HCT116 (cell line): ENCODE measurements at regions not wholly inside any gene's neighbourhood (a gene's known extent, or its start where the extent isn't known, plus 50 kb on each side); places are given as distances from the start of the nearest gene placed in this dataset.

ENCODE experiments used
- ATAC-seq: fragments of 200-7000 bp; cut with Tn5 transposase; 2 replicates; pipeline ENCODE4 v1.9.1; 2020; ENCODE audit warnings: mild to moderate bottlenecking, moderate library complexity
- BruUV-seq: library from RNA; stranded (reverse); fragments of 400-500 nt; replicated peaks from 2 replicates; lab custom pipeline; 2021; lab: Mats Ljungman, UMichigan
- CTCF ChIA-PET: fragments of 300-600 bp; sonication (Branson Sonifier 250); formaldehyde crosslinking; loops from one replicate; lab custom pipeline; 2021; ENCODE audit warnings: antibody characterized with exemption; lab: Charles Lee
- POLR2A ChIA-PET: fragments of 300-600, 350-600 bp; sonication (Branson Sonifier 250); formaldehyde crosslinking; loops from one replicate; lab custom pipeline; 2021; ENCODE audit warnings: antibody characterized with exemption; lab: Charles Lee
- RAD21 ChIA-PET, 2 experiments: fragments of 300-600 bp; sonication (Branson Sonifier 250); formaldehyde crosslinking; loops; one replicate each; lab custom pipeline; 2023; ENCODE audit warnings: low total read pairs in 2 of 2; ENCODE audit not compliant: uncharacterized antibody in 2 of 2, unreplicated experiment in 2 of 2, low non-redundant PET in 1 of 2; lab: Charles Lee
- DNase-seq: peaks from one replicate; pipeline ENCODE4 v3.0.0-alpha.2; 2010; ENCODE audit warnings: low read depth, low spot score
- H2AFZ ChIP-seq: fragments of 200-600 bp; shearing (Covaris generic), sonication (generic); 2 replicates; pipeline ENCODE4 v1.6.1; 2017; ENCODE audit warnings: low read depth, mixed run types, mixed read lengths, antibody characterized with exemption, low read length; ENCODE audit not compliant: poor library complexity, severe bottlenecking
- H3K27ac ChIP-seq: 2 replicates; pipeline ENCODE4 v1.5.1; 2012; ENCODE audit warnings: low read depth, low read length
- H3K27me3 ChIP-seq: fragments of 200-600 bp; sonication (generic); 2 replicates; pipeline ENCODE4 v1.6.1; 2016; ENCODE audit warnings: mixed run types, low read length, mixed read lengths; ENCODE audit not compliant: insufficient read depth
- H3K36me3 ChIP-seq, 2 experiments: fragments of 200-500 bp in 1 of 2; fragments of 200-600 bp in 1 of 2; sonication (Bioruptor generic) in 1 of 2; sonication (generic) in 1 of 2; 2 replicates each; pipeline versions ENCODE4 v1.5.1 to v1.6.1; 2014 to 2016; ENCODE audit warnings: low read length in 2 of 2, inconsistent platforms in 1 of 2, mixed read lengths in 1 of 2, mixed run types in 1 of 2; ENCODE audit not compliant: insufficient read depth in 2 of 2, control insufficient read depth in 1 of 2
- H3K4me1 ChIP-seq, 2 experiments: fragments of 200-600 bp in 1 of 2; sonication (generic) in 1 of 2; 2 replicates each; pipeline versions ENCODE4 v1.5.1 to v1.6.1; 2012 to 2017; ENCODE audit warnings: low read length in 2 of 2, inconsistent platforms in 1 of 2, mild to moderate bottlenecking in 1 of 2, mixed read lengths in 1 of 2, mixed run types in 1 of 2, moderate library complexity in 1 of 2; ENCODE audit not compliant: insufficient read depth in 2 of 2, control insufficient read depth in 1 of 2
- H3K4me2 ChIP-seq: fragments of 200-600 bp; sonication (generic); 2 replicates; pipeline ENCODE4 v1.6.1; 2017; ENCODE audit warnings: mixed run types, low read length, mixed read lengths
- H3K4me3 ChIP-seq, 2 experiments: fragments of 200-600 bp in 1 of 2; sonication (generic) in 1 of 2; replicated peaks in 1 of 2; 2 replicates each; pipeline ENCODE4 v1.5.1; 2011 to 2016; ENCODE audit warnings: low read length in 2 of 2, control low read depth in 1 of 2, low read depth in 1 of 2, mild to moderate bottlenecking in 1 of 2, mixed read lengths in 1 of 2, mixed run types in 1 of 2
- H3K79me2 ChIP-seq: fragments of 200-600 bp; sonication (generic); 2 replicates; pipeline ENCODE4 v1.6.1; 2017; ENCODE audit warnings: mild to moderate bottlenecking, mixed run types, low read length, moderate library complexity, mixed read lengths; ENCODE audit not compliant: insufficient read depth
- H3K9ac ChIP-seq: fragments of 200-600 bp; sonication (generic); 2 replicates; pipeline ENCODE4 v1.6.1; 2016; ENCODE audit warnings: low read length, mixed read lengths
- H3K9me2 ChIP-seq: fragments of 200-600 bp; sonication (generic), shearing (Covaris generic); 2 replicates; pipeline ENCODE4 v1.6.1; 2017; ENCODE audit warnings: mixed run types, mild to moderate bottlenecking, moderate library complexity; ENCODE audit not compliant: insufficient read depth
- H3K9me3 ChIP-seq, 2 experiments: fragments of 200-500 bp in 1 of 2; fragments of 200-600 bp in 1 of 2; sonication (Bioruptor generic) in 1 of 2; sonication (generic) in 1 of 2; 2 replicates each; pipeline ENCODE4 v1.6.1; 2014 to 2017; ENCODE audit warnings: low read length in 2 of 2, mixed read lengths in 2 of 2, inconsistent platforms in 1 of 2, low read depth in 1 of 2, mild to moderate bottlenecking in 1 of 2, mixed run types in 1 of 2, moderate library complexity in 1 of 2; ENCODE audit not compliant: control insufficient read depth in 1 of 2, insufficient read depth in 1 of 2
- H4K20me1 ChIP-seq: fragments of 200-600 bp; sonication (generic), shearing (Covaris generic); 2 replicates; pipeline ENCODE4 v1.6.1; 2017; ENCODE audit warnings: mixed run types, mild to moderate bottlenecking, moderate library complexity; ENCODE audit not compliant: insufficient read depth
- ATF3 ChIP-seq: IDR thresholded peaks from 2 replicates; pipeline ENCODE4 v1.6.1; 2012
- CBX3 ChIP-seq: IDR thresholded peaks from 2 replicates; pipeline ENCODE4 v1.6.1; 2012; ENCODE audit warnings: low read depth
- EGR1 ChIP-seq: IDR thresholded peaks from 2 replicates; pipeline ENCODE4 v1.6.1; 2012; ENCODE audit warnings: low read depth
- ELF1 ChIP-seq: IDR thresholded peaks from 2 replicates; pipeline ENCODE4 v1.6.1; 2012; ENCODE audit warnings: low read depth, borderline replicate concordance
- EZH2 ChIP-seq: fragments of 200-600 bp; sonication (generic); IDR thresholded peaks from 2 replicates; pipeline ENCODE4 v1.6.1; 2017; ENCODE audit warnings: antibody characterized with exemption, mixed run types
- EZH2phosphoT487 ChIP-seq: fragments of 200-600 bp; IDR thresholded peaks from 2 replicates; pipeline ENCODE4 v1.6.1; 2018; ENCODE audit warnings: antibody characterized with exemption, borderline replicate concordance
- JUND ChIP-seq: IDR thresholded peaks from 2 replicates; pipeline ENCODE4 v1.6.1; 2012
- POLR2A ChIP-seq: IDR thresholded peaks from 2 replicates; pipeline ENCODE4 v1.7.0; 2011; ENCODE audit warnings: borderline replicate concordance; ENCODE audit not compliant: insufficient read depth, insufficient read length; ENCODE audit errors: extremely low read depth
- POLR2AphosphoS5 ChIP-seq: IDR thresholded peaks from 2 replicates; pipeline ENCODE4 v1.6.1; 2011; ENCODE audit warnings: mild to moderate bottlenecking, low read depth, low read length, moderate library complexity
- RAD21 ChIP-seq: IDR thresholded peaks from 2 replicates; pipeline ENCODE4 v1.6.1; 2012; ENCODE audit warnings: low read depth, mild to moderate bottlenecking
- SIN3A ChIP-seq: IDR thresholded peaks from 2 replicates; pipeline ENCODE4 v1.6.1; 2012; ENCODE audit warnings: low read depth
- SP1 ChIP-seq: IDR thresholded peaks from 2 replicates; pipeline ENCODE4 v1.6.1; 2012; ENCODE audit warnings: low read depth
- TCF7L2 ChIP-seq: IDR thresholded peaks from 2 replicates; pipeline ENCODE4 v1.7.0; 2011; ENCODE audit warnings: borderline replicate concordance, inconsistent platforms; ENCODE audit not compliant: insufficient read depth, insufficient read length; ENCODE audit errors: extremely low read depth
- YY1 ChIP-seq: IDR thresholded peaks from 2 replicates; pipeline ENCODE4 v1.6.1; 2011; ENCODE audit warnings: low read length, low read depth, moderate library complexity, mild to moderate bottlenecking; ENCODE audit not compliant: insufficient replicate concordance; ENCODE audit errors: extremely low read depth
- ZNF274 ChIP-seq: fragments of 200-500 bp; sonication (Bioruptor generic); IDR thresholded peaks from 2 replicates; pipeline ENCODE4 v1.6.1; 2014; ENCODE audit warnings: mild to moderate bottlenecking, low read depth, low read length, inconsistent platforms
- intact Hi-C: fragments of 100-400 bp; cut with micrococcal nuclease; formaldehyde crosslinking; loops from 2 replicates; pipeline ENCODE4 v1.10.0; 2022
- TF ChIP-seq, protein P1 (sequence below): IDR thresholded peaks from 2 replicates; pipeline ENCODE4 v1.6.1; 2012; ENCODE audit warnings: low read depth

DNA sequence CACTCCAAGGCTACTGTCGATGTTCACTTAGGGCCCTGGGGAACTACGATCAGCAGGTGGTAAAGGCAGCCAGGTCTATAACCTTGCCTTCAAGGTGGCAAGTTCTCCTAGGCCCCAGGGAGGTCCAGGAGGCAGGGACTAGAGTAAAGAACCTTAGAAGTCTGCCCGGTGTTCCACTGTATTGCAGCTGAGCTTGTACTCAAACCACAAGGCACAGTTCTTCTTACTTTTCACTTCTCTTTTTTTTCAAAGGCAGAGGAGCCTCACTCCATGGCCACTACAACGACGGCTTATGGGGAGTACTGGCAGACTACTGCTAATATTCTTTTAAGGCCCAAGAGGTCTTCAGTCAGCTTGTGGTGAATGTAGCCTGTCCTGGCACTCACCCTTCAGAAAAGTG lies 78.8 kb upstream of the GPR174 start:
- Histone ChIP-seq H3K27ac (no peak overlapping the region), H3K4me2 (no peak overlapping the region), H3K4me3 (no peak overlapping the region), H3K27me3 (no peaks in the 10 kb centered on the region), H3K36me3 (no peaks in the 10 kb centered on the region), H4K20me1 (no peaks in the 10 kb centered on the region), H3K4me1 (no peaks in the 10 kb centered on the region), H2AFZ (no peak overlapping the region), H3K9me2 (no peaks in the 10 kb centered on the region), H3K9me3 (no peaks in the 10 kb centered on the region), H3K9ac (no peak overlapping the region), H3K79me2 (no peaks in the 10 kb centered on the region)
- ATAC-seq, result no peak
- ChIA-PET CTCF (no interaction called here), POLR2A (no interaction called here), RAD21 (no interaction called here)
- TF ChIP-seq TCF7L2 (no peak), EZH2 (no peak), JUND (no peak), EZH2phosphoT487 (no peak), EGR1 (no peak), ZNF274 (no peak)
- intact Hi-C loops, result no loop called here
- DNase-seq, result no peak
- BruUV-seq, result no TSS peak

- Histone ChIP-seq H3K9me3 (no peaks in the 10 kb centered on the region), H3K4me3 (no peak overlapping the region), H3K27me3 (no peaks in the 10 kb centered on the region), H3K27ac (no peak overlapping the region), H3K4me2 (no peak overlapping the region), H3K36me3 (no peaks in the 10 kb centered on the region), H4K20me1 (no peaks in the 10 kb centered on the region), H3K4me1 (no peaks in the 10 kb centered on the region), H3K79me2 (no peaks in the 10 kb centered on the region), H3K9me2 (no peaks in the 10 kb centered on the region), H2AFZ (no peak overlapping the region), H3K9ac (no peak overlapping the region)
- ChIA-PET POLR2A (no interaction called here), CTCF (no interaction called here), RAD21 (no interaction called here)
- no TSS peak for BruUV-seq
- intact Hi-C loops, result no loop called here
- ATAC-seq, result no peak
- no peak for DNase-seq
- no peak for TF ChIP-seq RAD21
- TF ChIP-seq ELF1, result no peak
- no peak for TF ChIP-seq POLR2AphosphoS5
- no peak for TF ChIP-seq YY1
- TF ChIP-seq ATF3, result no peak
- TF ChIP-seq EZH2, result no peak
- TF ChIP-seq EZH2phosphoT487, result no peak
- no peak for TF ChIP-seq SIN3A
- TF ChIP-seq CBX3, result no peak
- TF ChIP-seq, protein P1, sequence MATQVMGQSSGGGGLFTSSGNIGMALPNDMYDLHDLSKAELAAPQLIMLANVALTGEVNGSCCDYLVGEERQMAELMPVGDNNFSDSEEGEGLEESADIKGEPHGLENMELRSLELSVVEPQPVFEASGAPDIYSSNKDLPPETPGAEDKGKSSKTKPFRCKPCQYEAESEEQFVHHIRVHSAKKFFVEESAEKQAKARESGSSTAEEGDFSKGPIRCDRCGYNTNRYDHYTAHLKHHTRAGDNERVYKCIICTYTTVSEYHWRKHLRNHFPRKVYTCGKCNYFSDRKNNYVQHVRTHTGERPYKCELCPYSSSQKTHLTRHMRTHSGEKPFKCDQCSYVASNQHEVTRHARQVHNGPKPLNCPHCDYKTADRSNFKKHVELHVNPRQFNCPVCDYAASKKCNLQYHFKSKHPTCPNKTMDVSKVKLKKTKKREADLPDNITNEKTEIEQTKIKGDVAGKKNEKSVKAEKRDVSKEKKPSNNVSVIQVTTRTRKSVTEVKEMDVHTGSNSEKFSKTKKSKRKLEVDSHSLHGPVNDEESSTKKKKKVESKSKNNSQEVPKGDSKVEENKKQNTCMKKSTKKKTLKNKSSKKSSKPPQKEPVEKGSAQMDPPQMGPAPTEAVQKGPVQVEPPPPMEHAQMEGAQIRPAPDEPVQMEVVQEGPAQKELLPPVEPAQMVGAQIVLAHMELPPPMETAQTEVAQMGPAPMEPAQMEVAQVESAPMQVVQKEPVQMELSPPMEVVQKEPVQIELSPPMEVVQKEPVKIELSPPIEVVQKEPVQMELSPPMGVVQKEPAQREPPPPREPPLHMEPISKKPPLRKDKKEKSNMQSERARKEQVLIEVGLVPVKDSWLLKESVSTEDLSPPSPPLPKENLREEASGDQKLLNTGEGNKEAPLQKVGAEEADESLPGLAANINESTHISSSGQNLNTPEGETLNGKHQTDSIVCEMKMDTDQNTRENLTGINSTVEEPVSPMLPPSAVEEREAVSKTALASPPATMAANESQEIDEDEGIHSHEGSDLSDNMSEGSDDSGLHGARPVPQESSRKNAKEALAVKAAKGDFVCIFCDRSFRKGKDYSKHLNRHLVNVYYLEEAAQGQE, result no peak
- TF ChIP-seq JUND, result no peak
- no peak for TF ChIP-seq EGR1
- no peak for TF ChIP-seq SP1
- no peak for TF ChIP-seq POLR2A
- no peak for TF ChIP-seq TCF7L2
- no peak for TF ChIP-seq ZNF274
Measured at GRCh38 chrX:79078114-79078513, 66.4 kb upstream of the GPR174 start.
